Peyer's patch (tissue), 4 donors: ENCODE measurements at regions not wholly inside any gene's neighbourhood (a gene's known extent, or its start where the extent isn't known, plus 50 kb on each side); places are given as distances from the start of the nearest gene placed in this dataset.

Experiments
- CTCF ChIP-seq, 6 experiments: fragments of 450-650 bp in 4 of 6; fragments of 200-600 bp in 2 of 6; sonication (generic) in 1 of 6; IDR thresholded peaks; one replicate each; pipeline ENCODE4 v1.5.1; 2017 to 2019; ENCODE audit warnings: antibody characterized with exemption in 6 of 6, mild to moderate bottlenecking in 3 of 6, moderate library complexity in 1 of 6
- POLR2A ChIP-seq, 2 donors: fragments of 450-650 bp; IDR thresholded peaks; one replicate each; pipeline ENCODE4 v1.5.1; 2017; ENCODE audit warnings: antibody characterized with exemption in 2 of 2, mild to moderate bottlenecking in 2 of 2, moderate library complexity in 2 of 2

- TF ChIP-seq POLR2A (IDR thresholded peaks at IDR 0.05) = no peak
- TF ChIP-seq CTCF (IDR thresholded peaks at IDR 0.05) = no peak
Measured at GRCh38 chr3:15973414-15973813, 175.6 kb upstream of the ANKRD28 start.
